ENCODE measurements at regions not wholly inside any gene's neighbourhood (a gene's known extent, or its start where the extent isn't known, plus 50 kb on each side); places are given as distances from the start of the nearest gene placed in this dataset.

GRCh38 chr16:8023326-8023725 is 567.0 kb downstream of the TMEM114 start (continued):
- TF ChIP-seq PRDM2 (tag by site-specific recombination; IDR thresholded peaks at IDR 0.05; ENCODE audit: borderline replicate concordance) (no peak), IKZF3 (tag by site-specific recombination; IDR thresholded peaks at IDR 0.05) (no peak), RBAK (tag by site-specific recombination; IDR thresholded peaks at IDR 0.05) (no peak), GFI1B (tag by site-specific recombination; IDR thresholded peaks at IDR 0.05) (no peak), ZNF658 (tag by site-specific recombination; IDR thresholded peaks at IDR 0.05) (no peak), ZBTB44 (tag by site-specific recombination; IDR thresholded peaks at IDR 0.05) (no peak)

GRCh38 chr16:8005096-8005860 is 585.0 kb downstream of the TMEM114 start:
- Histone ChIP-seq H3K4me1 (ENCODE audit: control insufficient read depth, insufficient read depth, low read length) (no peaks in the 10 kb centered on the region), H3K9me3 (ENCODE audit: control insufficient read depth, insufficient read depth, low read depth, low read length) (no peaks in the 10 kb centered on the region), H3K4me3 (ENCODE audit: low read depth, low read length) (no peak overlapping the region), H3K36me3 (ENCODE audit: control insufficient read depth in 2 of 2, insufficient read depth in 1 of 2, low read length in 2 of 2) (no peaks in the 10 kb centered on the region), H3K27ac (ENCODE audit: extremely low read depth, low read depth, low read length) (no peak overlapping the region)
- POLR2A ChIA-PET: no interaction called here
- CTCF ChIA-PET: interaction anchor here (0.6 kb wide), 1 partner anchor 20 kb away, joined by 3 read pairs; no protein-coding TSS in a partner anchor
- no peak for TF ChIP-seq TSHZ1 (tag by site-specific recombination; IDR thresholded peaks at IDR 0.05; ENCODE audit: borderline replicate concordance)
- no peak for TF ChIP-seq TRIM28 (IDR thresholded peaks at IDR 0.05; ENCODE audit: borderline replicate concordance, low read length)
- no peak for TF ChIP-seq ZNF645 (tag by site-specific recombination; IDR thresholded peaks at IDR 0.05)
- no peak for TF ChIP-seq SP3 (tag by site-specific recombination; IDR thresholded peaks at IDR 0.05)
- no peak for TF ChIP-seq ZNF157 (tag by site-specific recombination; IDR thresholded peaks at IDR 0.05)
- TF ChIP-seq ZNF202 (tag by site-specific recombination; IDR thresholded peaks at IDR 0.05; ENCODE audit: borderline replicate concordance): no peak
- no peak for TF ChIP-seq ZNF514 (tag by site-specific recombination; IDR thresholded peaks at IDR 0.05)
- no peak for TF ChIP-seq ZNF133 (tag by site-specific recombination; IDR thresholded peaks at IDR 0.05)
- TF ChIP-seq ZNF302 (tag by site-specific recombination; IDR thresholded peaks at IDR 0.05; ENCODE audit: low read depth): no peak
- TF ChIP-seq ZBTB20 (tag by site-specific recombination; IDR thresholded peaks at IDR 0.05): no peak
- TF ChIP-seq CTCF (tag by site-specific recombination; IDR thresholded peaks at IDR 0.05): no peak
- TF ChIP-seq AEBP2 (tag by site-specific recombination; IDR thresholded peaks at IDR 0.05; ENCODE audit: borderline replicate concordance): no peak
- no peak for TF ChIP-seq ZNF214 (tag by site-specific recombination; IDR thresholded peaks at IDR 0.05; ENCODE audit: borderline replicate concordance)
- TF ChIP-seq ZNF529 (tag by site-specific recombination; IDR thresholded peaks at IDR 0.05; ENCODE audit: insufficient replicate concordance): no peak
